ENCODE measurements at regions not wholly inside any gene's neighbourhood (a gene's known extent, or its start where the extent isn't known, plus 50 kb on each side); places are given as distances from the start of the nearest gene placed in this dataset.

- no peak for TF ChIP-seq POLR2A (IDR thresholded peaks at IDR 0.05)
- TF ChIP-seq, protein P1, sequence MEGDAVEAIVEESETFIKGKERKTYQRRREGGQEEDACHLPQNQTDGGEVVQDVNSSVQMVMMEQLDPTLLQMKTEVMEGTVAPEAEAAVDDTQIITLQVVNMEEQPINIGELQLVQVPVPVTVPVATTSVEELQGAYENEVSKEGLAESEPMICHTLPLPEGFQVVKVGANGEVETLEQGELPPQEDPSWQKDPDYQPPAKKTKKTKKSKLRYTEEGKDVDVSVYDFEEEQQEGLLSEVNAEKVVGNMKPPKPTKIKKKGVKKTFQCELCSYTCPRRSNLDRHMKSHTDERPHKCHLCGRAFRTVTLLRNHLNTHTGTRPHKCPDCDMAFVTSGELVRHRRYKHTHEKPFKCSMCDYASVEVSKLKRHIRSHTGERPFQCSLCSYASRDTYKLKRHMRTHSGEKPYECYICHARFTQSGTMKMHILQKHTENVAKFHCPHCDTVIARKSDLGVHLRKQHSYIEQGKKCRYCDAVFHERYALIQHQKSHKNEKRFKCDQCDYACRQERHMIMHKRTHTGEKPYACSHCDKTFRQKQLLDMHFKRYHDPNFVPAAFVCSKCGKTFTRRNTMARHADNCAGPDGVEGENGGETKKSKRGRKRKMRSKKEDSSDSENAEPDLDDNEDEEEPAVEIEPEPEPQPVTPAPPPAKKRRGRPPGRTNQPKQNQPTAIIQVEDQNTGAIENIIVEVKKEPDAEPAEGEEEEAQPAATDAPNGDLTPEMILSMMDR (IDR thresholded peaks at IDR 0.05), result no peak
These were observed 243.2 kb downstream of the RFPL4B start for GRCh38 chr6:112590326-112590725.
